Transverse colon (tissue), 3 donors: ENCODE measurements at regions not wholly inside any gene's neighbourhood (a gene's known extent, or its start where the extent isn't known, plus 50 kb on each side); places are given as distances from the start of the nearest gene placed in this dataset.

Source experiments
- CTCF ChIP-seq, 5 experiments: fragments of 200-600 bp in 3 of 5; fragments of 450-650 bp in 2 of 5; sonication (generic) in 3 of 5; IDR thresholded peaks; 1 replicate in 2 of 5; 2 replicates in 3 of 5; pipeline ENCODE4 v1.5.1; 2016 to 2017; ENCODE audit warnings: antibody characterized with exemption in 5 of 5, inconsistent platforms in 3 of 5, mild to moderate bottlenecking in 2 of 5, moderate library complexity in 1 of 5
- EP300 ChIP-seq: sonication (generic); formaldehyde crosslinking; IDR thresholded peaks from one replicate; pipeline ENCODE4 v1.6.1; 2017; ENCODE audit warnings: antibody characterized with exemption, low read depth
- POLR2A ChIP-seq: fragments of 450-650 bp; IDR thresholded peaks from one replicate; pipeline ENCODE4 v1.6.1; 2016; ENCODE audit warnings: antibody characterized with exemption, mild to moderate bottlenecking, moderate library complexity

GRCh38 chr4:32025851-32026459, 1305.8 kb downstream of the PCDH7 start:
- TF ChIP-seq CTCF (IDR thresholded peaks at IDR 0.05) (no peak), POLR2A (no peak), EP300 (no peak)
